ENCODE measurements at regions not wholly inside any gene's neighbourhood (a gene's known extent, or its start where the extent isn't known, plus 50 kb on each side); places are given as distances from the start of the nearest gene placed in this dataset.

DNA sequence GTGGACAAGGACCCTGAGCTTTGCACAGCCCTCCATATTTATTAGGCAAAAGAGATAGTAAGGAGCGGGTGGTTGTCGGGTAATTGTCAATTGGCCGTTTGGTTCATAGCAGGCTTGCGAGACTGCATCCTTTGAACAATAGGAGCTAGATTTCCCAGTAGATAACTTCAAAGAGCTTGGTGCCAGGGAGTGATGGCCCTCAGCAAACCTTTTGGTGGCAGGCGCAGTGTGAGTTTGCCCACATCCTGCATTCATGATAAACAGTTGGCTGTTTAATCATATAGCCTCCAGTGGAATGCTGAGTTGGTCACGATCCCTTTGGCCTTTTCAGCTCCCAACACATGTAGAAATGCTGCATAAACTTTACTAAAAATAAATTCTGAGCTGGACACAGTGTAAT lies 156.9 kb downstream of the AKR1D1 start:
- TF ChIP-seq EP300 (IDR thresholded peaks at IDR 0.05) = no peak
- 93 to 95% (median 94%) methylated on average over 6 of the region's 6 CpGs for WGBS, 3 donors
- Histone ChIP-seq H3K27me3 (no peaks in the 10 kb centered on the region), H3K4me1 (ENCODE audit: insufficient read depth) (peaks cover 4% of the 10 kb centered on the region), H3K9me3 (no peaks in the 10 kb centered on the region), H3K27ac (no peak overlapping the region), H3K4me3 (no peak overlapping the region), H3K36me3 (no peaks in the 10 kb centered on the region)
- intact Hi-C loops (cut with DNase I) = no loop called here
- DNase-seq = no peak

DNA sequence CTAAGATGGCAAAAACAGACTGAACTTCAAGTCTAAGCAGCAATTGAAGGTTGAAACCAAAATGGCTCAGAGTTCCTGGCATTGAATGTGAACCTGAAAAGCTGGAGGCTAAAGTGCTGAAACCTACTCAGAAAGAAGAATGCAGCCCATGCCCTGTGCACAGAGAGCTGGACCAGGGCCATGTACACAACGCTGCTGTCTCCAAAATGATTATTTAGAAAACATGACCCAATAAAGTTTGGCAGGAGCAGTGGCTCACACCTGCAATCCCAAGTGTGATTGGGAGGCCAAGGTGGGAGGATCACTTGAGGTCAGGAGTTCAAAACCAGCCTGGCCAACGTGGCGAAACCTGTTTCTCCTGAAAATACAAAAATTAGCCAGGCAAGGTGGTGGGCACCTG lies 158.9 kb downstream of the AKR1D1 start:
- no peak for TF ChIP-seq EP300 (IDR thresholded peaks at IDR 0.05)
- TF ChIP-seq, protein P1, sequence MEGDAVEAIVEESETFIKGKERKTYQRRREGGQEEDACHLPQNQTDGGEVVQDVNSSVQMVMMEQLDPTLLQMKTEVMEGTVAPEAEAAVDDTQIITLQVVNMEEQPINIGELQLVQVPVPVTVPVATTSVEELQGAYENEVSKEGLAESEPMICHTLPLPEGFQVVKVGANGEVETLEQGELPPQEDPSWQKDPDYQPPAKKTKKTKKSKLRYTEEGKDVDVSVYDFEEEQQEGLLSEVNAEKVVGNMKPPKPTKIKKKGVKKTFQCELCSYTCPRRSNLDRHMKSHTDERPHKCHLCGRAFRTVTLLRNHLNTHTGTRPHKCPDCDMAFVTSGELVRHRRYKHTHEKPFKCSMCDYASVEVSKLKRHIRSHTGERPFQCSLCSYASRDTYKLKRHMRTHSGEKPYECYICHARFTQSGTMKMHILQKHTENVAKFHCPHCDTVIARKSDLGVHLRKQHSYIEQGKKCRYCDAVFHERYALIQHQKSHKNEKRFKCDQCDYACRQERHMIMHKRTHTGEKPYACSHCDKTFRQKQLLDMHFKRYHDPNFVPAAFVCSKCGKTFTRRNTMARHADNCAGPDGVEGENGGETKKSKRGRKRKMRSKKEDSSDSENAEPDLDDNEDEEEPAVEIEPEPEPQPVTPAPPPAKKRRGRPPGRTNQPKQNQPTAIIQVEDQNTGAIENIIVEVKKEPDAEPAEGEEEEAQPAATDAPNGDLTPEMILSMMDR (IDR thresholded peaks at IDR 0.05) = no peak
- TF ChIP-seq POLR2A (IDR thresholded peaks at IDR 0.05) = no peak
- intact Hi-C loops (cut with DNase I) = no loop called here
- H3K4me3 ChIP-seq = no peak overlapping the region
- H3K27me3 ChIP-seq = no peaks in the 10 kb centered on the region
- WGBS, 3 donors = 32 to 48% (median 39%) methylated on average over 3 of the region's 3 CpGs
- H3K9me3 ChIP-seq = no peaks in the 10 kb centered on the region
- DNase-seq = no peak
- H3K27ac ChIP-seq = no peak overlapping the region
- peaks cover 4% of the 10 kb centered on the region for H3K4me1 ChIP-seq (ENCODE audit: insufficient read depth)
- no peaks in the 10 kb centered on the region for H3K36me3 ChIP-seq

DNA sequence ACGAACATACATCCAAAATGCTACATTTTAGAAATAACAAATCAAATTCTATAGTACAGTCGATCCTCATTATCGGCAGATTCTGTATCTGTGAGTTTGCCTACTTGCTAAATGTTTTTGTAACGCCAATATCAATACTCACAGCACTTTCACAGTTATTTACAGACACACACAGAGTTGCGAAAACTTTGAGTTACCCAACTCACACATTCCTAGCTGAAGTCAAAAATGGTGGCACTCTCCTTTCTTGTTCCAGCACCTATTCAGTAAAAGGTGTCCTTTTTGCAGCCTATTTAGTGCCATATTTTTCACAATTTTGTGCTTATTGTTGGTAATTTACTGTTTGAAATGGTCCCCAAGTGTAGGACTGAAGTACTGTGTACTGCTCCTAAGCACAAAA lies 161.7 kb downstream of the AKR1D1 start:
- DNase-seq = no peak
- intact Hi-C loops (cut with DNase I) = no loop called here
- TF ChIP-seq POLR2A (IDR thresholded peaks at IDR 0.05) (no peak), EP300 (IDR thresholded peaks at IDR 0.05) (no peak)
- TF ChIP-seq, protein P1 (IDR thresholded peaks at IDR 0.05) = no peak
- H3K27ac ChIP-seq = no peak overlapping the region
- H3K4me3 ChIP-seq = no peak overlapping the region
- no peaks in the 10 kb centered on the region for H3K36me3 ChIP-seq
- 96 to 98% (median 97%) methylated on average over 5 of the region's 5 CpGs for WGBS, 3 donors
- no peaks in the 10 kb centered on the region for H3K9me3 ChIP-seq
- H3K27me3 ChIP-seq = no peaks in the 10 kb centered on the region
- peaks cover 4% of the 10 kb centered on the region for H3K4me1 ChIP-seq (ENCODE audit: insufficient read depth)

DNA sequence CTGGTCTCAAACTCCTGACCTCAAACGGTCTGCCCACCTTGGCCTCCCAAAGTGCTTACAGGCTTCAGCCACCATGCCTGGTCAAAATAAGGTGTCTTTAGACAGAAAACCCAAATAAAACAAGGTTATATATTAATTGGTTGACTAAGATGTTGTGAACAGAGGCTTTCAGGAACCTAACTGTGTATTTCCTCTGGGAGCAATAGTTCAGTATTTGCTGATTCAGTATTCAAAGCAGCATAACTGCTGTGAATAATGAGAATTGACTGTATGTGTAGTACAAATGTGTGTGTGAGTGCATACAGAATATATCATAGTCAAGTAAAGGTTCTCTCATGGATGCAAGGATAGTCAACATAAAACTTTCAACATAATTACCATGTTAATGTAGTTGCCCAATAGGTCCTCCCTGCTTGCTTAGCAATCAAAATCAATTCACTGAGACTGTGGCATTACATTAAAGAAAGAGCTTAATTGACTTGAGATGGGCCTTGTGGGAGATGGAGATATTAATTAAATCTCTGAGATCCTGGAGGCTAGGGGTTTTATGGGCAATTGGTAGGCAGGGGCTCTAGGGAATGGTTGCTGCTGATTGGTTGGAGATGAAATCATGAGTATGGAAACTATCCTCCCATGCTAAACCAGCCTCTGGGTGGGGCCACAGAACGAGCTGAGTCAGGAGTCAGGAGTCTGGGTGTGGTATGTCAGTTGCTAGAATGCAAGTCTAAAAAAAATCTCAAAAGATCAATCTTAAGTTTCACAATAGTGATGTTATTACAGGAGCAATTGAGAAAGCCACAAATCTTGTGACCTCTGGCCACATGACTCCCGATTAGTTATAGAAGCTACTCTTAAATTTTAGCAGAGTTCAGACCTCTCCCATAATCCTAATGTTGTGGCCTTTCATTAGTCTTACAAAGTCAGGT lies 162.7 kb downstream of the AKR1D1 start:
- Histone ChIP-seq H3K4me1 (ENCODE audit: insufficient read depth) (peaks cover 4% of the 10 kb centered on the region), H3K27ac (no peak overlapping the region), H3K9me3 (no peaks in the 10 kb centered on the region), H3K27me3 (no peaks in the 10 kb centered on the region), H3K4me3 (no peak overlapping the region), H3K36me3 (no peaks in the 10 kb centered on the region)
- no peak for TF ChIP-seq EP300 (IDR thresholded peaks at IDR 0.05)
- TF ChIP-seq POLR2A (IDR thresholded peaks at IDR 0.05) = no peak
- TF ChIP-seq, protein P1 (IDR thresholded peaks at IDR 0.05) = no peak
- intact Hi-C loops (cut with DNase I) = no loop called here
- DNase-seq = no peak
- 79 to 94% (median 90%) methylated on average over 3 of the region's 3 CpGs for WGBS, 3 donors

DNA sequence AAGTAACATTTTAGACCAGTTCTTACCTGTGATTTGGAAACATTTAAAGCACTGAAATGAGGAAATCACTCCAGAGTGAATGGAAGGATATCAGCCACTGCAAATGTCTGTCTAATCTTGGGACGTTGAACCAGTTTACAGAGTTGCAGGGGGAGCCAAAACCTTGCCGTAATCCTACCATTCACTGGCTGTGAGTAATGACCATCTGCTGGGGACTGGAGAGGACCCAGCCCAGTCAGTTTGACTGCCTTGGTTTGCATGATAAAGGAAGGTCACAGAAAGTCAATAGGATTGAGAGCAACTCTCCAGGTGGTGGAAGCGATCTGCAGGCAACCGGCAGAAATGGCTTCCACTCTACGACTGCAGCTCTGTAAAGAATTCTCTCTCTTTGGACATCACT lies 167.2 kb downstream of the AKR1D1 start:
- WGBS, 3 donors = 51 to 67% (median 57%) methylated on average over 5 of the region's 5 CpGs

More for the DNA sequence above, 167.2 kb downstream of the AKR1D1 start:
- TF ChIP-seq EP300 (IDR thresholded peaks at IDR 0.05) (no peak), POLR2A (IDR thresholded peaks at IDR 0.05) (no peak)
- TF ChIP-seq, protein P1 (IDR thresholded peaks at IDR 0.05) = no peak
- H3K4me3 ChIP-seq = no peak overlapping the region
- H3K4me1 ChIP-seq (ENCODE audit: insufficient read depth) = peaks cover 2% of the 10 kb centered on the region
- intact Hi-C loops (cut with DNase I) = no loop called here
- no peaks in the 10 kb centered on the region for H3K36me3 ChIP-seq
- DNase-seq = no peak
- H3K27ac ChIP-seq = no peak overlapping the region
- H3K27me3 ChIP-seq = no peaks in the 10 kb centered on the region
- H3K9me3 ChIP-seq = no peaks in the 10 kb centered on the region
